PC-3 (cell line): ENCODE measurements at regions not wholly inside any gene's neighbourhood (a gene's known extent, or its start where the extent isn't known, plus 50 kb on each side); places are given as distances from the start of the nearest gene placed in this dataset.
"Not testable (repeated sequence)": the region's sequence is repeated elsewhere in the genome, so short reads cannot be mapped to it uniquely, and the experiment has no call there.

ENCODE experiments used
- ATAC-seq: fragments of 200-7000 bp; cut with Tn5 transposase; 2 replicates; pipeline ENCODE4 v1.9.1; 2020; ENCODE audit warnings: mild to moderate bottlenecking, moderate library complexity
- BruUV-seq: library from RNA; stranded (reverse); fragments of 400-500 nt; replicated peaks from 2 replicates; lab custom pipeline; 2021; lab: Mats Ljungman, UMichigan
- CTCF ChIA-PET: fragments of 300-600 bp; sonication (Branson Sonifier 250); formaldehyde crosslinking; loops from one replicate; lab custom pipeline; 2022; ENCODE audit warnings: antibody characterized with exemption; lab: Charles Lee
- POLR2A ChIA-PET: fragments of 300-600 bp; sonication (Branson Sonifier 250); formaldehyde crosslinking; loops from one replicate; lab custom pipeline; 2022; ENCODE audit warnings: antibody characterized with exemption; ENCODE audit not compliant: unreplicated experiment; lab: Charles Lee
- DNase-seq: peaks from one replicate; pipeline ENCODE4 v3.0.0-alpha.2; 2015
- H2AFZ ChIP-seq: fragments of 300-600 bp; sonication (generic); 2 replicates; pipeline ENCODE4 v1.6.0; 2016; ENCODE audit warnings: antibody characterized with exemption, low read length
- H3F3A ChIP-seq: fragments of 300-600 bp; sonication (generic); one replicate; pipeline ENCODE4 v1.6.0; 2017; ENCODE audit warnings: antibody characterized with exemption, low read length, control low read depth, mild to moderate bottlenecking; ENCODE audit not compliant: unreplicated experiment
- H3K27ac ChIP-seq: fragments of 300-600 bp; sonication (generic); 2 replicates; pipeline ENCODE4 v1.5.1; 2016; ENCODE audit warnings: mild to moderate bottlenecking, low read length
- H3K27me3 ChIP-seq: fragments of 300-600 bp; sonication (generic); 2 replicates; pipeline ENCODE4 v1.6.1; 2016; ENCODE audit warnings: low read length, mixed read lengths
- H3K36me3 ChIP-seq: fragments of 300-600 bp; sonication (generic); 2 replicates; pipeline ENCODE4 v1.6.1; 2016; ENCODE audit warnings: low read depth, mixed run types, low read length, mixed read lengths
- H3K4me1 ChIP-seq: fragments of 300-600 bp; sonication (generic); 2 replicates; pipeline ENCODE4 v1.5.1; 2016; ENCODE audit warnings: low read length; ENCODE audit not compliant: insufficient read depth
- H3K4me2 ChIP-seq: fragments of 300-600 bp; sonication (generic); 2 replicates; pipeline ENCODE4 v1.6.0; 2016; ENCODE audit warnings: low read length
- H3K4me3 ChIP-seq: fragments of 300-600 bp; sonication (generic); 2 replicates; pipeline ENCODE4 v1.5.1; 2016; ENCODE audit warnings: mild to moderate bottlenecking, low read length, mixed read lengths
- H3K79me2 ChIP-seq: fragments of 300-600 bp; sonication (generic); 2 replicates; pipeline ENCODE4 v1.6.1; 2017; ENCODE audit warnings: low read length, mixed read lengths
- H3K9ac ChIP-seq: fragments of 300-600 bp; sonication (generic); 2 replicates; pipeline ENCODE4 v1.6.0; 2016; ENCODE audit warnings: mild to moderate bottlenecking, low read length
- H3K9me2 ChIP-seq: fragments of 300-600 bp; sonication (generic); replicated peaks from 2 replicates; pipeline ENCODE4 v1.6.1; 2016; ENCODE audit warnings: mixed run types, low read length, mixed read lengths
- H3K9me3 ChIP-seq: fragments of 300-600 bp; sonication (generic); 2 replicates; pipeline ENCODE4 v1.6.1; 2016; ENCODE audit warnings: low read length, mixed read lengths
- H4K20me1 ChIP-seq: fragments of 300-600 bp; sonication (generic); 2 replicates; pipeline ENCODE4 v1.6.1; 2016; ENCODE audit warnings: low read length, mixed read lengths
- CTCF ChIP-seq: fragments of 300-600 bp; sonication (generic); conservative IDR thresholded peaks from 2 replicates; pipeline ENCODE4 v1.5.1; 2017; ENCODE audit warnings: antibody characterized with exemption, low read depth, mild to moderate bottlenecking, low read length
- EZH2 ChIP-seq: fragments of 300-600 bp; sonication (generic); IDR thresholded peaks from one replicate; pipeline ENCODE4 v1.6.1; 2017; ENCODE audit warnings: antibody characterized with exemption, mild to moderate bottlenecking, low read length; ENCODE audit not compliant: unreplicated experiment
- EZH2phosphoT487 ChIP-seq: fragments of 300-600 bp; sonication (generic); IDR thresholded peaks from 2 replicates; pipeline ENCODE4 v1.6.1; 2018; ENCODE audit warnings: mild to moderate bottlenecking, antibody characterized with exemption, low read length, borderline replicate concordance
- intact Hi-C: fragments of 100-400 bp; cut with micrococcal nuclease; formaldehyde crosslinking; loops from 2 replicates; pipeline ENCODE4 v1.9.0; 2023

GRCh38 chr2:136693966-136694365, 71.4 kb upstream of the THSD7B start:
- intact Hi-C loops: no loop called here
- H3K79me2 ChIP-seq: no peaks in the 10 kb centered on the region
- no TSS peak for BruUV-seq
- no peak overlapping the region for H3K27ac ChIP-seq
- no peaks in the 10 kb centered on the region for H3F3A ChIP-seq
- no peaks in the 10 kb centered on the region for H3K9me3 ChIP-seq
- H4K20me1 ChIP-seq: no peaks in the 10 kb centered on the region
- DNase-seq (no peak), ATAC-seq (no peak)
- no peak overlapping the region for H2AFZ ChIP-seq
- H3K36me3 ChIP-seq: no peaks in the 10 kb centered on the region
- no peak overlapping the region for H3K9ac ChIP-seq
- no peak overlapping the region for H3K4me2 ChIP-seq
- TF ChIP-seq EZH2phosphoT487 (no peak), EZH2 (no peak), CTCF (no peak)
- no peak overlapping the region for H3K4me3 ChIP-seq
- H3K4me1 ChIP-seq: no peaks in the 10 kb centered on the region
- H3K27me3 ChIP-seq: no peaks in the 10 kb centered on the region
- POLR2A ChIA-PET: no interaction called here
- CTCF ChIA-PET: no interaction called here
- H3K9me2 ChIP-seq: no peaks in the 10 kb centered on the region

- H3K9ac ChIP-seq, H2AFZ ChIP-seq, intact Hi-C loops, DNase-seq, H3K9me3 ChIP-seq, H3K27me3 ChIP-seq, H3K4me2 ChIP-seq, H3K4me1 ChIP-seq, H3K27ac ChIP-seq, H3K79me2 ChIP-seq, H3K9me2 ChIP-seq, CTCF ChIA-PET, H4K20me1 ChIP-seq, ATAC-seq, POLR2A ChIA-PET, H3K36me3 ChIP-seq, H3F3A ChIP-seq, H3K4me3 ChIP-seq, BruUV-seq: not testable (repeated sequence)
These were observed 85.3 kb upstream of the THSD7B start for GRCh38 chr2:136680079-136680478.

- Histone ChIP-seq H3K4me3 (no peak overlapping the region), H4K20me1 (no peaks in the 10 kb centered on the region), H3K27me3 (peaks cover 24% of the 10 kb centered on the region), H3K9me3 (no peaks in the 10 kb centered on the region), H3K27ac (no peak overlapping the region), H3K9me2 (no peaks in the 10 kb centered on the region), H2AFZ (no peak overlapping the region), H3K4me2 (no peak overlapping the region), H3K9ac (no peak overlapping the region), H3K36me3 (no peaks in the 10 kb centered on the region), H3F3A (no peaks in the 10 kb centered on the region), H3K79me2 (no peaks in the 10 kb centered on the region), H3K4me1 (no peaks in the 10 kb centered on the region)
- ChIA-PET CTCF (no interaction called here), POLR2A (no interaction called here)
- TF ChIP-seq EZH2: no peak
- no peak for TF ChIP-seq CTCF
- TF ChIP-seq EZH2phosphoT487: no peak
- no peak for ATAC-seq
- BruUV-seq: no TSS peak
- intact Hi-C loops: no loop called here
- DNase-seq: no peak
These were observed 99.6 kb upstream of the THSD7B start for GRCh38 chr2:136665736-136666135.
